SK-N-SH (cell line): ENCODE measurements at regions not wholly inside any gene's neighbourhood (a gene's known extent, or its start where the extent isn't known, plus 50 kb on each side); places are given as distances from the start of the nearest gene placed in this dataset.

Source experiments
- CTCF ChIA-PET: fragments of 300-600, 350-600 bp; formaldehyde crosslinking; extraction: SDS; loops from one replicate; lab custom pipeline; 2021; lab: Yijun Ruan, JAX
- POLR2A ChIA-PET: fragments of 350-600 bp; sonication (Branson Sonifier 250); formaldehyde crosslinking; extraction: SDS; loops from one replicate; lab custom pipeline; 2020; ENCODE audit warnings: antibody characterized with exemption, inconsistent platforms; lab: Yijun Ruan, JAX
- DNase-seq: peaks from one replicate; pipeline ENCODE4 v3.0.0; 2012
- H2AFZ ChIP-seq: fragments of 200-600 bp; sonication (generic); 2 replicates; pipeline ENCODE4 v1.8.1; 2016; ENCODE audit warnings: antibody characterized with exemption, mild to moderate bottlenecking, low read depth
- H3F3A ChIP-seq: fragments of 200-600 bp; sonication (generic); replicated peaks from 2 replicates; pipeline ENCODE3; 2016; ENCODE audit warnings: antibody characterized with exemption, mild to moderate bottlenecking; ENCODE audit not compliant: insufficient read depth
- H3K27ac ChIP-seq, 2 experiments: fragments of 200-500 bp in 1 of 2; fragments of 200-600 bp in 1 of 2; sonication (Bioruptor generic) in 1 of 2; sonication (generic), shearing (Covaris generic) in 1 of 2; 2 replicates each; pipeline versions ENCODE4 v1.5.1 to v1.6.1; 2014 to 2016; ENCODE audit warnings: low read depth in 2 of 2, inconsistent platforms in 1 of 2, low read length in 1 of 2, mild to moderate bottlenecking in 1 of 2, mixed read lengths in 1 of 2
- H3K27me3 ChIP-seq: fragments of 200-600 bp; sonication (generic), shearing (Covaris generic); 2 replicates; pipeline ENCODE4 v1.6.1; 2016; ENCODE audit warnings: mixed run types; ENCODE audit not compliant: insufficient read depth
- H3K36me3 ChIP-seq, 2 experiments: fragments of 200-500 bp in 1 of 2; fragments of 200-600 bp in 1 of 2; sonication (Bioruptor generic) in 1 of 2; sonication (generic) in 1 of 2; replicated peaks in 1 of 2; 2 replicates each; pipeline versions ENCODE3 to v1.5.1; 2014 to 2016; ENCODE audit warnings: low read length in 1 of 2, mild to moderate bottlenecking in 1 of 2; ENCODE audit not compliant: insufficient read depth in 2 of 2, control insufficient read depth in 1 of 2
- H3K4me1 ChIP-seq, 2 experiments: fragments of 200-500 bp in 1 of 2; fragments of 200-600 bp in 1 of 2; sonication (Bioruptor generic) in 1 of 2; sonication (generic), shearing (Covaris generic) in 1 of 2; 2 replicates each; pipeline versions ENCODE4 v1.5.1 to v1.6.1; 2014 to 2016; ENCODE audit warnings: low read depth in 1 of 2, low read length in 1 of 2, mixed run types in 1 of 2; ENCODE audit not compliant: insufficient read depth in 2 of 2, control insufficient read depth in 1 of 2
- H3K4me2 ChIP-seq: fragments of 200-600 bp; sonication (generic), shearing (Covaris generic); 2 replicates; pipeline ENCODE4 v1.6.1; 2017; ENCODE audit warnings: mixed run types
- H3K4me3 ChIP-seq, 2 experiments: fragments of 200-500 bp in 1 of 2; fragments of 200-600 bp in 1 of 2; sonication (Bioruptor generic) in 1 of 2; sonication (generic), shearing (Covaris generic) in 1 of 2; 2 replicates each; pipeline versions ENCODE4 v1.5.1 to v1.8.1; 2014 to 2016; ENCODE audit warnings: low read depth in 2 of 2, inconsistent platforms in 1 of 2, low read length in 1 of 2, mild to moderate bottlenecking in 1 of 2, mixed read lengths in 1 of 2, moderate library complexity in 1 of 2
- H3K79me2 ChIP-seq: fragments of 200-600 bp; sonication (generic); 2 replicates; pipeline ENCODE4 v1.8.1; 2017; ENCODE audit warnings: mild to moderate bottlenecking; ENCODE audit not compliant: insufficient read depth
- H3K9ac ChIP-seq: fragments of 200-600 bp; sonication (generic); 2 replicates; pipeline ENCODE4 v1.6.1; 2017; ENCODE audit warnings: mixed run types
- H3K9me2 ChIP-seq: fragments of 200-600 bp; sonication (generic); 2 replicates; pipeline ENCODE4 v1.6.1; 2017; ENCODE audit warnings: mixed run types
- H3K9me3 ChIP-seq: fragments of 200-600 bp; sonication (generic); 2 replicates; pipeline ENCODE4 v1.6.1; 2017; ENCODE audit warnings: mixed run types, mild to moderate bottlenecking, moderate library complexity
- H4K20me1 ChIP-seq: fragments of 200-600 bp; sonication (generic); 2 replicates; pipeline ENCODE4 v1.6.1; 2017; ENCODE audit warnings: mild to moderate bottlenecking, mixed run types; ENCODE audit not compliant: insufficient read depth
- CHD2 ChIP-seq: fragments of 150-350 bp; IDR thresholded peaks from 2 replicates; pipeline ENCODE4 v1.6.1; 2018; ENCODE audit warnings: low read length; ENCODE audit not compliant: partially characterized antibody
- ELF1 ChIP-seq: IDR thresholded peaks from 2 replicates; pipeline ENCODE4 v1.4.0; 2012
- EP300 ChIP-seq, 2 experiments: IDR thresholded peaks; 2 replicates each; pipeline versions ENCODE4 v1.4.0 to v1.6.1; 2012; ENCODE audit warnings: borderline replicate concordance in 1 of 2, low read depth in 1 of 2, low read length in 1 of 2
- EZH2phosphoT487 ChIP-seq: fragments of 200-600 bp; sonication (generic); IDR thresholded peaks from 2 replicates; pipeline ENCODE4 v1.6.1; 2017; ENCODE audit warnings: low read depth, mixed run types, mild to moderate bottlenecking, antibody characterized with exemption, moderate library complexity, borderline replicate concordance
- FOXJ3 ChIP-seq: sonication (generic); formaldehyde crosslinking; IDR thresholded peaks from 2 replicates; pipeline ENCODE4 v1.5.1; 2020; ENCODE audit warnings: mild to moderate bottlenecking, missing genetic modification reagents
- GABPA ChIP-seq: IDR thresholded peaks from 2 replicates; pipeline ENCODE4 v1.4.0; 2012; ENCODE audit warnings: low read depth, mild to moderate bottlenecking
- GATA2 ChIP-seq: sonication (generic); formaldehyde crosslinking; IDR thresholded peaks from 2 replicates; pipeline ENCODE4 v1.5.0; 2020; ENCODE audit warnings: mild to moderate bottlenecking, missing genetic modification reagents
- MEF2A ChIP-seq: IDR thresholded peaks from 2 replicates; pipeline ENCODE4 v1.4.0; 2012; ENCODE audit warnings: low read depth, borderline replicate concordance
- MXI1 ChIP-seq: IDR thresholded peaks from 2 replicates; pipeline ENCODE4 v1.6.1; 2012; ENCODE audit warnings: mild to moderate bottlenecking, low read depth, low read length, improper control_type of control experiment
- NRF1 ChIP-seq: IDR thresholded peaks from 2 replicates; pipeline ENCODE4 v1.6.1; 2012; ENCODE audit warnings: low read depth, mild to moderate bottlenecking, low read length
- POLR2AphosphoS5 ChIP-seq: IDR thresholded peaks from 2 replicates; pipeline ENCODE4 v1.6.1; 2012; ENCODE audit warnings: low read depth, low read length
- RAD21 ChIP-seq: IDR thresholded peaks from 2 replicates; pipeline ENCODE4 v1.6.1; 2012; ENCODE audit warnings: mild to moderate bottlenecking, low read length
- RFX5 ChIP-seq: IDR thresholded peaks from 2 replicates; pipeline ENCODE4 v1.6.1; 2012; ENCODE audit warnings: mild to moderate bottlenecking, improper control_type of control experiment, low read length
- SIN3A ChIP-seq: IDR thresholded peaks from 2 replicates; pipeline ENCODE4 v1.6.1; 2012; ENCODE audit warnings: low read depth, mild to moderate bottlenecking, low read length, moderate library complexity, borderline replicate concordance
- TAF1 ChIP-seq: IDR thresholded peaks from 2 replicates; pipeline ENCODE4 v1.6.1; 2012; ENCODE audit warnings: low read depth, mild to moderate bottlenecking, low read length, moderate library complexity, borderline replicate concordance
- WGBS: methylation state at CpG from one replicate; pipeline ENCODE4 v1.1.6; 2017; ENCODE audit warnings: low lambda C conversion rate; 5-methylcytosine and 5-hydroxymethylcytosine counted together
- TF ChIP-seq, protein P1 (sequence below): IDR thresholded peaks from 2 replicates; pipeline ENCODE4 v1.4.0; 2012; ENCODE audit warnings: low read depth, borderline replicate concordance
- TF ChIP-seq, protein P2 (sequence below): fragments of 150-350 bp; IDR thresholded peaks from 2 replicates; pipeline ENCODE4 v1.6.1; 2016; ENCODE audit warnings: mild to moderate bottlenecking, low read depth, low read length
- TF ChIP-seq, protein P3 (sequence below): IDR thresholded peaks from 2 replicates; pipeline ENCODE4 v1.4.0; 2012; ENCODE audit warnings: low read depth
- TF ChIP-seq, protein P4 (sequence below): fragments of 150-350 bp; IDR thresholded peaks from 2 replicates; pipeline ENCODE4 v1.6.1; 2017; ENCODE audit warnings: antibody characterized with exemption, low read length, low read depth, borderline replicate concordance

DNA sequence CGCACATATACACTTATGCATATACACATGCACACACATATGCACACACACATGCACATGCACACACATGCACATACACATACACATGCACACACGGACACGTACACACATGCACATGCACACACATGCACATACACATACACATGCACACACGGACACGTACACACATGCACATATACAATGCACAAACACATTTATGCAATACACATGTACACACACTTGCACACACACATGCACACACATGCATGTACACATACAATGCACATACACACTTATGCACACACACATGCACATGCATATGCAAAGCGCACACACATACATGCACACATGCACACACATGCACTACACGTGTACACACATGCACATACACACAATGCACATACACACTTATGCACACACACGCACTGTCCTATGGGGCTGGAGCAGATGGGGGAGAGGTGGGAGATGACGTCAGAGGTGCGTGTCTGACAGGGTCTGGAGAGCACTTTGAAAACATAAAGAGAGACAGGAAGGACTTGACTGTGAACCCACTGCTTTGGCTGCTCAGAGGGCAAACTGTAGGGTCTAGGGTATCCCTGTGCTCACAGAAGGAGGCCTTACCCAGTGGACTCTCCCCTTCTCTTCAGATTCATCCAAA lies 108.2 kb downstream of the UQCRFS1 start:
- Histone ChIP-seq H3K36me3 (no peaks in the 10 kb centered on the region), H3K9me2 (no peaks in the 10 kb centered on the region), H3K27me3 (peaks cover 3% of the 10 kb centered on the region; the same call in 1 of the 2 replicates), H3K9me3 (no peaks in the 10 kb centered on the region), H3K4me1 (no peaks in the 10 kb centered on the region), H3K79me2 (no peaks in the 10 kb centered on the region), H3K4me2 (no peak overlapping the region), H3K27ac (no peak overlapping the region), H3K9ac (no peak overlapping the region), H3F3A (no peaks in the 10 kb centered on the region), H2AFZ (no peak overlapping the region), H3K4me3 (no peak overlapping the region), H4K20me1 (no peaks in the 10 kb centered on the region)
- ChIA-PET POLR2A (no interaction called here), CTCF (no interaction called here)
- DNase-seq, result no peak
- 38% methylated on average over 9 of the region's 10 CpGs for WGBS
- no peak for TF ChIP-seq POLR2AphosphoS5
- TF ChIP-seq, protein P1, sequence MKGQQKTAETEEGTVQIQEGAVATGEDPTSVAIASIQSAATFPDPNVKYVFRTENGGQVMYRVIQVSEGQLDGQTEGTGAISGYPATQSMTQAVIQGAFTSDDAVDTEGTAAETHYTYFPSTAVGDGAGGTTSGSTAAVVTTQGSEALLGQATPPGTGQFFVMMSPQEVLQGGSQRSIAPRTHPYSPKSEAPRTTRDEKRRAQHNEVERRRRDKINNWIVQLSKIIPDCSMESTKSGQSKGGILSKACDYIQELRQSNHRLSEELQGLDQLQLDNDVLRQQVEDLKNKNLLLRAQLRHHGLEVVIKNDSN, result no peak
- no peak for TF ChIP-seq GABPA
- TF ChIP-seq EZH2phosphoT487, result no peak
- no peak for TF ChIP-seq MEF2A
- no peak for TF ChIP-seq MXI1
- TF ChIP-seq, protein P2, sequence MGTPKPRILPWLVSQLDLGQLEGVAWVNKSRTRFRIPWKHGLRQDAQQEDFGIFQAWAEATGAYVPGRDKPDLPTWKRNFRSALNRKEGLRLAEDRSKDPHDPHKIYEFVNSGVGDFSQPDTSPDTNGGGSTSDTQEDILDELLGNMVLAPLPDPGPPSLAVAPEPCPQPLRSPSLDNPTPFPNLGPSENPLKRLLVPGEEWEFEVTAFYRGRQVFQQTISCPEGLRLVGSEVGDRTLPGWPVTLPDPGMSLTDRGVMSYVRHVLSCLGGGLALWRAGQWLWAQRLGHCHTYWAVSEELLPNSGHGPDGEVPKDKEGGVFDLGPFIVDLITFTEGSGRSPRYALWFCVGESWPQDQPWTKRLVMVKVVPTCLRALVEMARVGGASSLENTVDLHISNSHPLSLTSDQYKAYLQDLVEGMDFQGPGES, result no peak
- no peak for TF ChIP-seq NRF1
- TF ChIP-seq RFX5, result no peak
- no peak for TF ChIP-seq SIN3A
- TF ChIP-seq TAF1, result no peak
- no peak for TF ChIP-seq RAD21
- TF ChIP-seq GATA2 (CRISPR knock-in tag), result no peak
- TF ChIP-seq FOXJ3, result no peak
- TF ChIP-seq, protein P3, sequence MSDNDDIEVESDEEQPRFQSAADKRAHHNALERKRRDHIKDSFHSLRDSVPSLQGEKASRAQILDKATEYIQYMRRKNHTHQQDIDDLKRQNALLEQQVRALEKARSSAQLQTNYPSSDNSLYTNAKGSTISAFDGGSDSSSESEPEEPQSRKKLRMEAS, result no peak
- TF ChIP-seq EP300 (IDR thresholded peaks at IDR 0.05; ENCODE audit: borderline replicate concordance in 1 of 2, low read depth in 1 of 2, low read length in 1 of 2), result no peak
- no peak for TF ChIP-seq CHD2
- TF ChIP-seq ELF1, result no peak
- TF ChIP-seq, protein P4, sequence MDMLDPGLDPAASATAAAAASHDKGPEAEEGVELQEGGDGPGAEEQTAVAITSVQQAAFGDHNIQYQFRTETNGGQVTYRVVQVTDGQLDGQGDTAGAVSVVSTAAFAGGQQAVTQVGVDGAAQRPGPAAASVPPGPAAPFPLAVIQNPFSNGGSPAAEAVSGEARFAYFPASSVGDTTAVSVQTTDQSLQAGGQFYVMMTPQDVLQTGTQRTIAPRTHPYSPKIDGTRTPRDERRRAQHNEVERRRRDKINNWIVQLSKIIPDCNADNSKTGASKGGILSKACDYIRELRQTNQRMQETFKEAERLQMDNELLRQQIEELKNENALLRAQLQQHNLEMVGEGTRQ, result no peak
